Gastrocnemius medialis (tissue), 4 donors: ENCODE measurements at regions not wholly inside any gene's neighbourhood (a gene's known extent, or its start where the extent isn't known, plus 50 kb on each side); places are given as distances from the start of the nearest gene placed in this dataset.
A peak's percentile ranks its signal among the peaks of the same experiment; 100 is the strongest.
"Not testable (repeated sequence)": the region's sequence is repeated elsewhere in the genome, so short reads cannot be mapped to it uniquely, and the experiment has no call there.

Source experiments
- ATAC-seq, 2 donors: fragments of 150-250 bp; one replicate each; pipeline ENCODE4 v1.9.1; 2016
- DNase-seq, 2 donors: peaks; one replicate each; pipeline ENCODE4 v3.0.0-alpha.2; 2019
- H3K27ac ChIP-seq, 4 donors: fragments of 200-600 bp; sonication (generic); 1 replicate in 1 of 4; 2 replicates in 3 of 4; pipeline ENCODE4 v1.5.1; 2016 to 2018; ENCODE audit warnings: mild to moderate bottlenecking in 2 of 4, moderate library complexity in 1 of 4
- H3K27me3 ChIP-seq, 3 donors: fragments of 200-600 bp; sonication (generic) in 2 of 3; 1 replicate in 1 of 3; 2 replicates in 2 of 3; pipeline versions ENCODE4 v1.5.1 to v1.6.0; 2016 to 2019; ENCODE audit warnings: mild to moderate bottlenecking in 1 of 3, moderate library complexity in 1 of 3
- H3K36me3 ChIP-seq, 2 donors: fragments of 200-600 bp; sonication (generic) in 1 of 2; one replicate each; pipeline ENCODE4 v1.5.1; 2017 to 2018
- H3K4me1 ChIP-seq, 2 donors: fragments of 200-600 bp; sonication (generic) in 1 of 2; one replicate each; pipeline ENCODE4 v1.5.1; 2016 to 2017; ENCODE audit warnings: mild to moderate bottlenecking in 2 of 2
- H3K4me3 ChIP-seq, 4 donors: fragments of 200-600 bp; sonication (generic) in 3 of 4; 1 replicate in 1 of 4; 2 replicates in 3 of 4; pipeline ENCODE4 v1.5.1; 2016 to 2019; ENCODE audit warnings: mild to moderate bottlenecking in 2 of 4
- H3K9me3 ChIP-seq, 3 donors: fragments of 200-600 bp; sonication (generic) in 2 of 3; 1 replicate in 1 of 3; 2 replicates in 2 of 3; pipeline ENCODE4 v1.5.1; 2016 to 2019
- in situ Hi-C, 4 donors: fragments of 200-750 bp; cut with MboI; loops; one replicate each; pipeline versions ENCODE4 v1.15.0 to v1.8.0; 2017; ENCODE audit warnings: low sequenced_read_pairs in 4 of 4
- intact Hi-C: fragments of 100-400 bp; cut with DNase I; formaldehyde crosslinking; loops from one replicate; pipeline ENCODE4 v1.15.1; 2023; ENCODE audit warnings: low total_unique reads

DNA sequence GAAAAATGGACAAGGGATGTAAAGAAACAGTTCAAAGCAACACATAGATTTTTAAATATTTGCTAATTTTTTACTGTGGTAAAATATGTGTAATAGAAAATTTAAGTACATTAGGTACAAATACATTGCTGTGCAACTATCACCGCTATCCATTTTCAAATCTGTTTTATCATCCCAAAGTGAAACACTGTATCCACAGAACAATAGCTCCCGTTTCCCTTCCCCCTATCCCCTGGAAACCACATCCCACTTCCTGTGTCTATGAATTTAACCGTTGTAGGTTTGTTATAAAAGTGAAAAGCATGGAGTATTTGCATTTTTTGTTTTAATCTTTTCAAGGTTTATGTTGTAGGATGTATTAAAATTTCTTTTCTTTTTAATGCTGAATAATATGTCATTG is 152.9 kb upstream of the HSFY1 start:
- H3K36me3 ChIP-seq, DNase-seq, H3K4me3 ChIP-seq, H3K9me3 ChIP-seq, H3K27me3 ChIP-seq, H3K4me1 ChIP-seq, intact Hi-C loops, ATAC-seq, in situ Hi-C loops, H3K27ac ChIP-seq: not testable (repeated sequence)

DNA sequence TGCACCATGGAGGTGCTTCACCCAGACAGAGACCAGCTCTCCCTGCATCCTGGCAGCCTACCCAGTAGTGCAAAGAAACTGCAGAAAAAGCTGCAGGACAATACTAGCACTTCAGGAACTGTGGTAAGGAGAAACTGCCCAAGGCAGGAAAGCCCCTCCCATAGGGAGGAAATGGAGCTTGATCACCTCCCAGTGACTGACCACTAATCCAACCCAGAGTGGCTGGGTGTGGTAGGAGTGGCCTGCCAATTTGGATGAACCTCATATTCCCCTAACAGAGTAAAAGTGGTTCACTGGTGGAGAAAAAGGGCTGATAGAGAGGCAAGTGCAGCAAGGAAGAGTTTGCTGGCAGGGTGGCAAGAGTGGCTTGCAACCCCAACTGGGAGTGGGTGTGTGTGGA is 125.7 kb upstream of the HSFY1 start:
- H3K9me3 ChIP-seq, ATAC-seq, H3K4me1 ChIP-seq, intact Hi-C loops, H3K4me3 ChIP-seq, H3K27ac ChIP-seq, H3K36me3 ChIP-seq, in situ Hi-C loops, DNase-seq, H3K27me3 ChIP-seq: not testable (repeated sequence)

DNA sequence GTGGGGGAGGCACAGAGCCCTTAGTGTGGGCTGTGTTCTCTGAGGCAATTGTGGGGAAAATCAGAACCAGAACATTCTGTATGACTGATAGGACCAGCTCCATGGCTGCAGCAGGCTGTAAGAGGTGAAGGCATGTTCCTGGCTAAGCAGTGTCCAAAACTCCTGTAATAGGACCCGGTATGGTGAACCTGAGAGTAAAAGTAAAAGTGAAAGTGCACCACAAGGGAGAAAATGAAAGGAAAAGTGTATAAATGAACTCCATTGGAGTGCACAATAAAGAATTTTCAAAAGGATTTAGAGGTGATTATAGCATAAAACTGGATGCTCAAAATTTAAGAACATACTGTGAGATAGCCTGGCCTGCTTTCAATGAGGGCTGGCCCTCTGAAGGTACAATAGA is 125.1 kb upstream of the HSFY1 start:
- in situ Hi-C loops, DNase-seq, H3K4me1 ChIP-seq: not testable (repeated sequence)

DNA sequence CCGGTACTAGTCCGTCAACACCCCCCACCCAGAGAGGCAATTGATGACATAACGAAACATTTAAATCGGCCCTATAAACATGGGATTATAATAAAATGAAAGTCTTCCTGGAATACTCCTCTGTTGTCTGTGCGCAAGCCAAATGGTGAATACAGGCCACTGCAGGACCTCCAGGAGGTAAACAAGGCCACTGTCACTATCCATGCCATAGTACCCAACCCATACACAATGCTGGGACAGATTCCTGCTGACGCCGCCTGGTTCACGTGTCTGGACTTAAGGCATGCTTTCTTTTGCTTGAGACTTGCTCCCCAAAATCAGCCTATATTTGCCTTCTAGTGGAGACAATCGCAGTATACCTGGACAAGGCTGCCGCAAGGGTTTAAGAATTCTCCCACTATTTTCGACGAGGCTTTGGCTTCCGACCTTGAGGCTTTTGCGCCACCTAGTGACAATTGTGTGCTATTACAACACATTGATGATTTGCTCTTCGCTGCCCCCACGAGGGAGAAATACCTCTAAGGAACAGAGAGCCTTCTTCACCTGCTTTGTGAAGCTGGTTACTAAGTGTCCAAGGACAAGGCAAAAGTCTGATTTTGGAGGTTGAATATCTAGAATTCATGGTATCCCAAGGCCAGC is 122.4 kb upstream of the HSFY1 start:
- DNase-seq, in situ Hi-C loops, H3K27me3 ChIP-seq, H3K9me3 ChIP-seq, H3K36me3 ChIP-seq, H3K4me1 ChIP-seq, H3K27ac ChIP-seq, intact Hi-C loops, H3K4me3 ChIP-seq: not testable (repeated sequence)
- peak in 1 of 2 donors; percentile 36 for ATAC-seq

More for the DNA sequence above, 125.1 kb upstream of the HSFY1 start:
- H3K9me3 ChIP-seq, H3K4me3 ChIP-seq, intact Hi-C loops, H3K27ac ChIP-seq, H3K27me3 ChIP-seq, ATAC-seq, H3K36me3 ChIP-seq: not testable (repeated sequence)

DNA sequence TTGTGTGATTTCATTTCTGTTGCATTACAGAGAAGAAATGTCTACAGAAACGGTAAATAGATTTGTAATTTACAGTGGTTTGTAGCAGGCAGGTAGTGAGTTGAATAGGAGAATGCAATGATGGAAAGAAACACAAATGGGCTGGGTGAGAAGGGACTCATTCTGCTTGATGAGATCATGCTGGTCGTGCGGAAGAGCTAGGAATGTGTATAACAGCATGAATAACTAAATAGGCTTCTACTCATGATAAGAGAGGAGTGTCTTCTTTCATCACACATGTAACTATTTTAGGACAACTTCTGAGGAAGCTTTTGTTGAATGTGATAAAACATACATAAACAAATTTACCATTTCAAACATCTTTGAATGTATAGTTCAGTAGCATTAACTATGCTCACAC is 113.0 kb upstream of the HSFY1 start:
- H3K27me3 ChIP-seq, H3K36me3 ChIP-seq, H3K4me1 ChIP-seq, DNase-seq, intact Hi-C loops, ATAC-seq, H3K27ac ChIP-seq, H3K4me3 ChIP-seq, H3K9me3 ChIP-seq, in situ Hi-C loops: not testable (repeated sequence)

DNA sequence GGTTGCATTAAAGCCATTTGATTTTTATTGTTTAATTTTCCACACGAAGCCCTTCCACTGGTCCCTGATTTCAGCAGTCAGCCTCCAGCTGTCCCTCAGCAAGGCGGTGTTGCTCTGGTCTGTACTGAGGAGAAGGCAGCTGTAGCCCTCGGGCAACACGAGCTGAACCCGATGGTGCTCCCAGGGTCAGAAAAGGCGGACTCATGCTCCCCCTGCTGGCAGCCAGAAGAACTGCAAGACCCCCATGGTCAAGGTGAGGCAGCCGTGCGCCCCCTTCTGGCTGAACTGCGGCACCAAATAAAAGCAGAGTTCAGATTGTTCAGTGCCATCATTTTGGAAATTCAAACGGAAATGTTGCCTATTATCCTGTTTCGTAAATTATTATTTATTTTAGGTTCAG is 100.7 kb upstream of the HSFY1 start:
- H3K4me3 ChIP-seq, H3K27ac ChIP-seq, in situ Hi-C loops, H3K27me3 ChIP-seq, DNase-seq, ATAC-seq, H3K4me1 ChIP-seq, intact Hi-C loops, H3K9me3 ChIP-seq, H3K36me3 ChIP-seq: not testable (repeated sequence)

DNA sequence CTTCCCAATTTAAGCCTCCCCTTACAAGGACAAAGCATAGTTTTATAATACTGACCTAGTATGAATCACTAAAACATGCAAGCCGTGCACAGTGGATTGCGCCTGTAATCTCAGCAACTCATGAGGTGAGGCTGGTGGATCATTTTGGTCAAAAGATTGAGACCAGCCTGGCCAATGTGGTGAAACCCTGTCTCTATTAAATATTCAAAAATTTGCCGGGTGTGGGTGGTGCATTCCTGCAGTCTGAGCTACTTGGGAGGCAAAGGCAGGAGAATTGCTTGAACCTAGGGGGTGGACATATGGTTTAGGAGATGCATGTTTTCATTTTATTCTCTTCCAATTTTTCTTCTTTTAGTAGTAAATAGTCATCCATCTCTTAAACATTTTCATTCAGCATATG is 93.7 kb upstream of the HSFY1 start:
- ATAC-seq, H3K9me3 ChIP-seq, H3K27me3 ChIP-seq, H3K4me3 ChIP-seq, H3K4me1 ChIP-seq, H3K36me3 ChIP-seq, DNase-seq, intact Hi-C loops, H3K27ac ChIP-seq, in situ Hi-C loops: not testable (repeated sequence)

DNA sequence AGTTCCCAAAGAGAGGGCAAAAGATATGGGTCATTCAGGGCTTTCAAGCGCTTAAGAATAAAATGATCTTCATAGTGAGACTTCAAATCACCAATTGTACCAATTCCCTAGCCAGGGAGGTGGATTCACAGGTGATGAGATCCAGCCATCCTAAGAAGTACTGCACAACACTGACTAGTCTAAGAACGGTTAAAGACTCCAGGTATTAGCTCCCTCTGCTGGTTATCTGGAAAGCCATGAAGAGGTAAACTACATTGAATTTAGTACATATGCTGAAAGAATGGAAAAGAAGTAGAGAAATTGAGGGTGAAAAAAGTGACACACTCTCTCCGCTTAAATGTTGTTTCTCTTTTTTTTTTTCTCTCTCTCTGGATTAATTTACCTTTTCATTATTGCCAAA is 87.4 kb upstream of the HSFY1 start:
- H3K27ac ChIP-seq, H3K9me3 ChIP-seq, in situ Hi-C loops, H3K27me3 ChIP-seq, DNase-seq, H3K4me1 ChIP-seq, ATAC-seq, intact Hi-C loops, H3K36me3 ChIP-seq, H3K4me3 ChIP-seq: not testable (repeated sequence)

DNA sequence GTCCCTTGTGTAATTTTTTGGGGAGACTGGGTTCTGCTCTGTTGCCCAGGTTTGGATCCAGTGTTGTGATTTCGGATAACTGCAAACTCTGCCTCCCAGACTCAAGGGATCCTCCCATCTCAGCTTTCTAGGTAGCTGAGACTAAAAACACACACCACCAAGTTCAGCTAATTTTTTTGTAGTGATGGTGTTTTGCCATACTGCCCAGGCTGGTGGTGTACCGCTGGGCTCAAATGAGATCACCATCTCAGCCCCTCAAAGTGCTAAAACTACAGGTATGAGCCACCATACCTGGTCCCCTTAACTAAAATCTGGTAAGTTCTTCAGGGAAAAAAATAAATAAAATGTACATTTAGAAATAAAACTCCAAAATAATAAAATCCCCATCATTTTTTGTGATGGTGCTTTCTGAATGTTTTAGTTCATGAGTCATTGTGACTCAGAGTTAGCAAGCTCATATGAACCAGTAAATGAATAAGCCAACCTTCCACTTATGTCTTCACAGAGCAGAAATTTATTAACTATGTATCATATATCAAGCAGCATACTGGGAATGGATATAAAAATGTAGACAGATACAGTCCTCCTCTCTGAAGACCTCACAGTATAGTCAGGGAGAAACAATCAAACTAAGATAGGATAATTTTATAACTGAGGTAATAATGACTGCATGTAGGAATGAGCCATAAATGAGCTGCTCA is 85.2 kb upstream of the HSFY1 start:
- H3K36me3 ChIP-seq, ATAC-seq, DNase-seq, H3K4me1 ChIP-seq, H3K27ac ChIP-seq, intact Hi-C loops, H3K9me3 ChIP-seq, H3K4me3 ChIP-seq, in situ Hi-C loops, H3K27me3 ChIP-seq: not testable (repeated sequence)

DNA sequence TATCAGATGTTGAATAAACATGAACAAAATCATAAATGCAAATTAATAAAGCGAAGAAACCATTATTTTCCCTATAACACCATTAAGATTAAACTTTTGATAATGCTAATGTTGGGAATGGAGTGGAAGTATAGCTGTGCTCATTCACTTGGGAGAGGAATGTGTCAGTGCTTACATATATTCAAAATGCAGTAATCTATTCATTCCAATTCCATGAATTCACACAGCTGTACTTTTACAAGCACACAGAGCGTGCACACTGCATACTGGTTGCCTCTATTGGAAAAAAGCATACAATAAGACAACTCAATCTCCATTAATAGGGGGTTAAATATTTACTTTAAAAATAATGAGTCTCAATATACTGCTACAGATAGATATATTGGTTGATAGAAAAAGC is 81.7 kb upstream of the HSFY1 start:
- H3K4me3 ChIP-seq, H3K9me3 ChIP-seq, in situ Hi-C loops, DNase-seq, H3K27ac ChIP-seq, H3K4me1 ChIP-seq, H3K27me3 ChIP-seq, H3K36me3 ChIP-seq, ATAC-seq, intact Hi-C loops: not testable (repeated sequence)

DNA sequence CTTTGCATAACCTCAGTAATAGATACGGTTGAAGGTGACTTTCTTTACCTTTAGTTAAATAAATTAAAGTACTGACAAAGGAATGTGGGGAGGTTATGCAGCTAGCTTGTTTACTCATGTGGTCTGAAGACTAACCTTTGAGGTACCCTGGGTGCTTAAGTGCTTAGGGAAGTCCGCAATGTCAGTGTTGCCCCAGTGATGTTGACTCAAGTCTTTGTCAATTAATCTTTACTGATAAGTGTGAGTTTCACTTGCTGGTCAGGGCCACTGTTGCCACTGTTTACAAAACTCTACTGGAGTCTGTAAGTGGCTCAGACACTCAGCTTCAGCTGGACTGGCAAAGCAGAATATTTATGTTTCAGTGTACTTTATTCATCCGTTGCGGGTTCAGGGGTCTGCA is 79.9 kb upstream of the HSFY1 start:
- H3K9me3 ChIP-seq, H3K4me1 ChIP-seq, H3K4me3 ChIP-seq, H3K27ac ChIP-seq, intact Hi-C loops, ATAC-seq, H3K36me3 ChIP-seq, H3K27me3 ChIP-seq, in situ Hi-C loops, DNase-seq: not testable (repeated sequence)

DNA sequence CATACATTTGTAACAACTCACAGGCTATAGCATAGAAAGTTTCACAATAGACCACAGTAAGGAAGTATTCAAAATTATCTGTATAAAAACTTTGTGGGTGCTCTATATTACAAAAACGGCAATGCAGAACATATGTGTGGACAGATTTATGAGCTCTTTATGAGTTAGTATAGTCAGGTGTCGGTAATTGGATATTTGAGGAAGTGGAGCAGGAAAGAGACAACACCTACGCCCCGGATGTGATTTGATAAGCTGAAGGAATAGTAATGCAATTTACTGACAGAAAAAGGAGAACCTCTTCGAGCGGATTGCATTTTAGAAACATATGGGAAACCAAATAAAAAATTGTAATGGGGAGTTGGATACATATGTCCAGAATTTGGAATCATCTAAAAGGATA is 63.2 kb upstream of the HSFY1 start:
- H3K4me1 ChIP-seq, DNase-seq, H3K36me3 ChIP-seq, H3K4me3 ChIP-seq, H3K9me3 ChIP-seq, H3K27ac ChIP-seq, in situ Hi-C loops, intact Hi-C loops, H3K27me3 ChIP-seq, ATAC-seq: not testable (repeated sequence)
